Neutrophil (primary cell): ENCODE measurements at regions not wholly inside any gene's neighbourhood (a gene's known extent, or its start where the extent isn't known, plus 50 kb on each side); places are given as distances from the start of the nearest gene placed in this dataset.

ENCODE experiments used
- H3K27ac ChIP-seq: fragments of 200-600 bp; sonication (generic); 2 replicates; pipeline ENCODE4 v1.5.1; 2016; ENCODE audit warnings: mild to moderate bottlenecking, moderate library complexity
- H3K27me3 ChIP-seq: fragments of 200-600 bp; sonication (generic); 2 replicates; pipeline ENCODE4 v1.6.0; 2016; ENCODE audit warnings: mild to moderate bottlenecking
- H3K36me3 ChIP-seq: fragments of 200-600 bp; sonication (generic); 2 replicates; pipeline ENCODE4 v1.5.1; 2017
- H3K4me1 ChIP-seq, 2 experiments: fragments of 200-600 bp in 1 of 2; sonication (generic) in 1 of 2; 1 replicate in 1 of 2; 2 replicates in 1 of 2; pipeline versions ENCODE4 v1.5.1 to v1.6.1; 2013 to 2016; ENCODE audit warnings: low read depth in 1 of 2, low read length in 1 of 2, mild to moderate bottlenecking in 1 of 2, moderate library complexity in 1 of 2; ENCODE audit not compliant: control insufficient read depth in 1 of 2, insufficient read depth in 1 of 2
- H3K4me3 ChIP-seq, 2 experiments: fragments of 200-600 bp in 1 of 2; sonication (generic) in 1 of 2; 1 replicate in 1 of 2; 2 replicates in 1 of 2; pipeline ENCODE4 v1.5.1; 2013 to 2016; ENCODE audit warnings: low read depth in 1 of 2, low read length in 1 of 2, mild to moderate bottlenecking in 1 of 2, moderate library complexity in 1 of 2
- H3K9me3 ChIP-seq: fragments of 200-600 bp; sonication (generic); 2 replicates; pipeline ENCODE4 v1.5.1; 2016
- CTCF ChIP-seq: fragments of 200-600 bp; sonication (generic); IDR thresholded peaks from 2 replicates; pipeline ENCODE4 v1.5.1; 2016; ENCODE audit warnings: antibody characterized with exemption

GRCh38 chr4:173748353-173748752 lies 218.3 kb upstream of the HAND2 start:
- TF ChIP-seq CTCF = no peak
- H3K9me3 ChIP-seq = no peaks in the 10 kb centered on the region
- no peak overlapping the region for H3K4me3 ChIP-seq
- H3K27me3 ChIP-seq = no peaks in the 10 kb centered on the region
- no peak overlapping the region for H3K27ac ChIP-seq
- no peaks in the 10 kb centered on the region for H3K4me1 ChIP-seq
- no peaks in the 10 kb centered on the region for H3K36me3 ChIP-seq

DNA sequence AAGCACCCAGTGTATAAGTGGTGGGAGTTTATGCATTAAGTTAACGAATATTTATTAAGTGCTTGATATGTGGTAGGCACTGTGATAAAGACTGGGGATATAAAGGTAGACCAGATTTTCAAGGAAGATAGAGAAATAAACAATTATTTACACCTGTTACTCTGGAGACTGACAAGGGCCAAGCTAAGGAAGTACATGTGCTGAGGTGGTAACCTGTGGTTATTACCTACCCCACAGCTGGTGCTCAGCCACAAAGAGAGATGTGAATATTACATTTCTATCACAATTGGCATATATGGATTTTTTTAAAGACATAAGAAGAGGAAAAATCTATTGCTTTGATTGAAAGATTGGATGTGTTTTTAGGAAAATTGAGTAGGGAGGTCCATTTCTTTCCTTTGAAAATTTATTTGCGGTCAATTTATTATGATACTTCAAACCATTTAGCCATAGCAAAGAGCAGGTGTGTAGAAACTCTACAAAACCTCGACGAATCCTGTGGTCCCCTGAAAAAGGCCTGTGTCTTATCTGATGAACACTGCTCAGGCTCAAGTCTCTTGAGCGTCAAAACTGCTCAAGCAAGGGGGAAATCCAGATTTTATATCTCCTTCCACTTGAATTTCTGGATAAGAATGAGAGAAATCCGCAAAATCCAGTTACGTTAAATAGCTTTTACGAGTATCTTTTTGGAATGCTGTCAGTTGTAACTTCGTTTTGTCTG lies 217.7 kb upstream of the HAND2 start:
- Histone ChIP-seq H3K4me3 (no peak overlapping the region), H3K36me3 (no peaks in the 10 kb centered on the region), H3K27me3 (no peaks in the 10 kb centered on the region), H3K9me3 (no peaks in the 10 kb centered on the region), H3K27ac (no peak overlapping the region), H3K4me1 (no peaks in the 10 kb centered on the region)
- TF ChIP-seq CTCF = no peak

DNA sequence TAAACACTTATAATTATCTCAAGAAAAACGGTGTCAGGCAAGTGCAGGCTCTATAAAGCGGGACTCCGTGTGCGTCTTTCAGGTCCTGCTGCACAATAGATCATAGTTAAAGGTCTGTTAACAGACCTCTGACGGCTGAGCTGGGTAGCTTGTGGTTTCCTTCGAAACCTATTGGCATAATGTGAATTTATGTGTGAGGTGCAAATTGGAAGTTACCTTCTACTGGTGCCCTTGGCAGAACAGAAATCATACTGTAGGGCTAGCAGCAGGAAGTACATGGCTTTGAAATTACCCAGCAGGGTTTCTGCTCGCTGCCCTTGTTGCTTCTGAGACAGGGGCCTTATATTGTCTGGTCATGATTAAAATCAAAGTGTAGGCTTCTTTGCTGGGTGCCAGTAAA lies 216.4 kb upstream of the HAND2 start:
- Histone ChIP-seq H3K4me1 (no peaks in the 10 kb centered on the region), H3K9me3 (no peaks in the 10 kb centered on the region), H3K27me3 (no peaks in the 10 kb centered on the region), H3K4me3 (no peak overlapping the region), H3K36me3 (no peaks in the 10 kb centered on the region), H3K27ac (no peak overlapping the region)
- no peak for TF ChIP-seq CTCF

DNA sequence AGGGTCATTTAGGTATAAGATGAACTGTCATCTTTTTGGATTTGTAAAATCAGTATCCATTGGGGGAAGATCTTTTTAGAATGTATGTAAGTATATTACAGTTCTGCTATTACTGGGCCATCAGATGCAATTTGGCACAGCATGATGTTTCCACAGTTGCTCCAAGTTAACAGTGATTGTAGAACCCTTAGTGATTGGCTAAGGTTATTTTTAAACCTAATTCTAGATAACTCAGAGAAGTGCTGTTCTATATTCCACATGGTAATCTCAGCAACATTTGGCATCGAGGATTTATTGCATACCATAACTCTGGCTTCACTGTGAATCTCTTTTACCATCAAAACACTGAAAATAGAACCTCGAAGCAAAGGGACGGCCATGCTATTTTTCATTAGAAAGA lies 215.7 kb upstream of the HAND2 start:
- TF ChIP-seq CTCF = no peak
- no peaks in the 10 kb centered on the region for H3K9me3 ChIP-seq
- no peak overlapping the region for H3K4me3 ChIP-seq
- H3K36me3 ChIP-seq = no peaks in the 10 kb centered on the region
- H3K27me3 ChIP-seq = no peaks in the 10 kb centered on the region
- H3K4me1 ChIP-seq = no peaks in the 10 kb centered on the region
- H3K27ac ChIP-seq = no peak overlapping the region

DNA sequence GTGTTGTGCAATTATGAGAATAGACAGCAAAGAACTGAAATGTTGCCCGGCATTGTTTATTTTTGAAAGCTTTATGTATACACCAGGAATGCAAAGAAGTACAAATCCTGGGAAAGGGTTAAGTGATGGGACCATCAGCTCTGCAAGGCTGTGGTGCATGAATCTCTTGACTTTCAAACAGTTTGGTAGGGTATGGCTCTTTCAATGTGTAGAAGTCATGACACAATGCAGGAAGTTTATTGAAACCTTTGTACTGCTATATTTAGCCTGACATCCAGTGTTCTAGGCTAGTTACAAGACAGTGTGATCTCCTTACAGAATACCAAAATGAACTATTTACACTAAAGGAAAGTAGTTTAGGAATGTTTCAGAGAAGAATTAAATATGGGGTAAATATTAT lies 206.8 kb upstream of the HAND2 start:
- no peaks in the 10 kb centered on the region for H3K9me3 ChIP-seq
- H3K4me1 ChIP-seq = no peaks in the 10 kb centered on the region
- no peak overlapping the region for H3K4me3 ChIP-seq
- no peak overlapping the region for H3K27ac ChIP-seq
- no peaks in the 10 kb centered on the region for H3K36me3 ChIP-seq
- TF ChIP-seq CTCF = no peak
- no peaks in the 10 kb centered on the region for H3K27me3 ChIP-seq
